ENCODE measurements at regions not wholly inside any gene's neighbourhood (a gene's known extent, or its start where the extent isn't known, plus 50 kb on each side); places are given as distances from the start of the nearest gene placed in this dataset.

DNA sequence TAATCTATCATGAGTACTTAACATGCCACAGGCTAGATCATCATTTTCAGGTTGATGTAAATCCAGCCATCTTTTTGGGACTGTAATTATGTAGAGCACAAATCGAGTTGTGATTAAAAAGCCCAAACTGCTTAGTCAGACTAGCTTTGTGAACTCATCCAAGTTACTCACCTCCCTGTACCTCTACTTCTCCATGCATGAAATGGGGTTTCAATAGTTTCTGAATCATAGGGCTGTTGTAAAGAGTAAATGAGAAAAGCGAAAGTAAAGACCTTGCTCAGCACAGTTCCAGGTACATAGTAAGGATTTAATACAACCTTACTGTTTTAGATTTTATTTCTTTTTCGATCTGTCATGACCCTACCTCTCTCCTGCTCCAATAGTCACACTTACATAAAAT lies 85.6 kb upstream of the GAP43 start:
- TF ChIP-seq POLR2A (IDR thresholded peaks at IDR 0.05): no peak
- TF ChIP-seq, protein P1, sequence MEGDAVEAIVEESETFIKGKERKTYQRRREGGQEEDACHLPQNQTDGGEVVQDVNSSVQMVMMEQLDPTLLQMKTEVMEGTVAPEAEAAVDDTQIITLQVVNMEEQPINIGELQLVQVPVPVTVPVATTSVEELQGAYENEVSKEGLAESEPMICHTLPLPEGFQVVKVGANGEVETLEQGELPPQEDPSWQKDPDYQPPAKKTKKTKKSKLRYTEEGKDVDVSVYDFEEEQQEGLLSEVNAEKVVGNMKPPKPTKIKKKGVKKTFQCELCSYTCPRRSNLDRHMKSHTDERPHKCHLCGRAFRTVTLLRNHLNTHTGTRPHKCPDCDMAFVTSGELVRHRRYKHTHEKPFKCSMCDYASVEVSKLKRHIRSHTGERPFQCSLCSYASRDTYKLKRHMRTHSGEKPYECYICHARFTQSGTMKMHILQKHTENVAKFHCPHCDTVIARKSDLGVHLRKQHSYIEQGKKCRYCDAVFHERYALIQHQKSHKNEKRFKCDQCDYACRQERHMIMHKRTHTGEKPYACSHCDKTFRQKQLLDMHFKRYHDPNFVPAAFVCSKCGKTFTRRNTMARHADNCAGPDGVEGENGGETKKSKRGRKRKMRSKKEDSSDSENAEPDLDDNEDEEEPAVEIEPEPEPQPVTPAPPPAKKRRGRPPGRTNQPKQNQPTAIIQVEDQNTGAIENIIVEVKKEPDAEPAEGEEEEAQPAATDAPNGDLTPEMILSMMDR (IDR thresholded peaks at IDR 0.05): no peak

Data from esophagus squamous epithelium (tissue), 4 donors.